ENCODE measurements at regions not wholly inside any gene's neighbourhood (a gene's known extent, or its start where the extent isn't known, plus 50 kb on each side); places are given as distances from the start of the nearest gene placed in this dataset.

DNA sequence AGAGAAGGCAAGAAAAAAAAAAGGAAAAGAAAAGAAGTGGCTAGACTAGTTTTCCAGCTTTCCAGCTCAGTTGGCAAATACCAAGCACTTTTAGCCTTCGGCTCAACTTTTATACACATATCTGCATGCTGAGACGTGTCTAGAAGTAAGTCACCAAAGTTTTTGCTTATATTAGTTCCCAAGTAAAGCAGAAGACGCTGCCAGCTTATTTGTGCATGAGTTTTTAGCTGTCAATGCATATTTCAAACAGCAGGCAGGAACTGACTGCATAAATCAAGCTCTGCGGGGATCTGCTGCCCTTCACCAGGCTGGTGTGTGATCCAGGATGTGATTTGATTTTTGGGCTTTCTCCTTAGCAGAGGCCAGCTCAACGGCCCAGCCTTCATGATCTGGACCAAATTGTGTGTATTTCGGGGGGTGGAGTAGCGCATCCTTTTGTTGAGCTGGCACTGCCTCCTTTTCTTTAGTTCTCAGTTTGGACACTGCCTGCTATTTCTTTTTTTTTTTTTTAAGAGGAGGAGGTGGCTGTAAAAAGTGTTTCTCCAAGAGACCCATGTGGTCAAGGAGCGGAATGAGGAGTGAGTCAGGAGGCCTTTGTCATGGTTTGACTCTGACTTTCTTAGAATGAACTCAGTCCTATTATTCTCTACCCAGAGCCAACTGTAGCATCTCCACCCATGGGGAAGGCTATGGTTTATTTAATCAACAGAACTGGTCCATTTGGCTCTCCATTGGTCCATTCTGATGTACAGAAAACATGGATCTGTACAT, 162.6 kb upstream of the XYLT1 start:
- no peak overlapping the region for H3K4me2 ChIP-seq (ENCODE audit: low read depth, low read length)
- BruUV-seq (replicated peaks): no TSS peak
- H3K27ac ChIP-seq (ENCODE audit: extremely low read length, insufficient read depth, low read length): no peak overlapping the region
- no peaks in the 10 kb centered on the region for H3K79me2 ChIP-seq (ENCODE audit: insufficient read depth, low read length)
- ATAC-seq (no peak), DNase-seq (ENCODE audit: low spot score) (no peak), FAIRE-seq (no peak)
- in situ Hi-C loops (cut with HindIII; ENCODE audit: extremely low pct_ligation_motif_present, low pct_unique_long_range_greater_than_20kb): no loop called here
- H4K20me1 ChIP-seq (ENCODE audit: insufficient read depth, low read length): no peaks in the 10 kb centered on the region
- no peak overlapping the region for H3K4me3 ChIP-seq (replicated peaks in 1 of 3; ENCODE audit: insufficient read depth in 1 of 3, low read depth in 2 of 3, low read length in 3 of 3)
- H3K4me1 ChIP-seq (ENCODE audit: insufficient read depth, low read length): no peaks in the 10 kb centered on the region
- H3K36me3 ChIP-seq (replicated peaks in 1 of 2; ENCODE audit: control insufficient read depth in 1 of 2, insufficient read depth in 2 of 2, low read length in 2 of 2): no peaks in the 10 kb centered on the region
- no peak overlapping the region for H2AFZ ChIP-seq (ENCODE audit: low read length)
- H3K27me3 ChIP-seq (ENCODE audit: control insufficient read depth in 1 of 2, insufficient read depth in 2 of 2, low read length in 2 of 2): peaks cover 0 to 10% of the 10 kb centered on the region in 2 experiments; a peak in 2 of 5 replicates
- POLR2A ChIA-PET: no interaction called here
- H3K9me3 ChIP-seq (ENCODE audit: low read length): peaks cover 8% of the 10 kb centered on the region
- intact Hi-C loops (cut with micrococcal nuclease; ENCODE audit: unreplicated experiment): no loop called here
- 24% methylated on average over 8 of the region's 8 CpGs for WGBS (ENCODE audit: low lambda C conversion rate)
- no peak overlapping the region for H3K9ac ChIP-seq (ENCODE audit: insufficient read depth, low read depth, low read length)
- CTCF ChIA-PET (ENCODE audit: low intra/inter-chr PET ratio, low total read pairs): no interaction called here
- TF ChIP-seq, protein P1, sequence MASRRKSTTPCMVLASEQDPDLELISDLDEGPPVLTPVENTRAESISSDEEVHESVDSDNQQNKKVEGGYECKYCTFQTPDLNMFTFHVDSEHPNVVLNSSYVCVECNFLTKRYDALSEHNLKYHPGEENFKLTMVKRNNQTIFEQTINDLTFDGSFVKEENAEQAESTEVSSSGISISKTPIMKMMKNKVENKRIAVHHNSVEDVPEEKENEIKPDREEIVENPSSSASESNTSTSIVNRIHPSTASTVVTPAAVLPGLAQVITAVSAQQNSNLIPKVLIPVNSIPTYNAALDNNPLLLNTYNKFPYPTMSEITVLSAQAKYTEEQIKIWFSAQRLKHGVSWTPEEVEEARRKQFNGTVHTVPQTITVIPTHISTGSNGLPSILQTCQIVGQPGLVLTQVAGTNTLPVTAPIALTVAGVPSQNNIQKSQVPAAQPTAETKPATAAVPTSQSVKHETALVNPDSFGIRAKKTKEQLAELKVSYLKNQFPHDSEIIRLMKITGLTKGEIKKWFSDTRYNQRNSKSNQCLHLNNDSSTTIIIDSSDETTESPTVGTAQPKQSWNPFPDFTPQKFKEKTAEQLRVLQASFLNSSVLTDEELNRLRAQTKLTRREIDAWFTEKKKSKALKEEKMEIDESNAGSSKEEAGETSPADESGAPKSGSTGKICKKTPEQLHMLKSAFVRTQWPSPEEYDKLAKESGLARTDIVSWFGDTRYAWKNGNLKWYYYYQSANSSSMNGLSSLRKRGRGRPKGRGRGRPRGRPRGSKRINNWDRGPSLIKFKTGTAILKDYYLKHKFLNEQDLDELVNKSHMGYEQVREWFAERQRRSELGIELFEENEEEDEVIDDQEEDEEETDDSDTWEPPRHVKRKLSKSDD (CRISPR knock-in tag; IDR thresholded peaks at IDR 0.05; ENCODE audit: low read depth): no peak
- no peak for TF ChIP-seq YEATS2 (CRISPR knock-in tag; IDR thresholded peaks at IDR 0.05; ENCODE audit: borderline replicate concordance)

DNA sequence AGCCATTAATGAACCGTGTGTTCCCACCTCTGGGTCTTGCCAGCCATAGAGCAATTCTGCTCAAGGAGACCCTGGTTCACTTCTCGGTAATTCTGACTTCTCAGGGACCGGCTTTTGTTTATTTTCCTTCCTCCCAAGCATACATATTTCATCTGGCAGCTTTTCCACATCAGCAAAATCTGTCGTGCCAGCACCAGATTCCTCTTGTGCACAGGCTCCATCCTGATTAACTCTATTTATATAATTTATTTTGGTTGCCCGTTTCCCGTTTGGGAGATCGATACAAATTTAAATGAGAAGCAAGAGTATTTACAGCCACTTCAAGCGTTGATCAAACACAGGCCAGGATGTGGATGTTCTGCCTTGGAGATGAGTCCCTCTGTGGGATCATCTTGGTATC, 161.9 kb upstream of the XYLT1 start:
- H3K4me3 ChIP-seq (replicated peaks in 1 of 3; ENCODE audit: insufficient read depth in 1 of 3, low read depth in 2 of 3, low read length in 3 of 3): no peak overlapping the region
- peaks cover 14% of the 10 kb centered on the region for H3K9me3 ChIP-seq (ENCODE audit: low read length)
- 2% methylated on average over 8 of the region's 8 CpGs for WGBS (ENCODE audit: low lambda C conversion rate)
- no peak for ATAC-seq
- no peak for DNase-seq (ENCODE audit: low spot score)
- H4K20me1 ChIP-seq (ENCODE audit: insufficient read depth, low read length): no peaks in the 10 kb centered on the region
- H3K4me2 ChIP-seq (ENCODE audit: low read depth, low read length): no peak overlapping the region
- in situ Hi-C loops (cut with HindIII; ENCODE audit: extremely low pct_ligation_motif_present, low pct_unique_long_range_greater_than_20kb): no loop called here
- FAIRE-seq: no peak
- BruUV-seq (replicated peaks): no TSS peak
- no peak overlapping the region for H3K9ac ChIP-seq (ENCODE audit: insufficient read depth, low read depth, low read length)
- no peaks in the 10 kb centered on the region for H3K79me2 ChIP-seq (ENCODE audit: insufficient read depth, low read length)
- peaks cover 0 to 10% of the 10 kb centered on the region in 2 experiments; a peak in 2 of 5 replicates for H3K27me3 ChIP-seq (ENCODE audit: control insufficient read depth in 1 of 2, insufficient read depth in 2 of 2, low read length in 2 of 2)
- H2AFZ ChIP-seq (ENCODE audit: low read length): no peak overlapping the region
- no peaks in the 10 kb centered on the region for H3K36me3 ChIP-seq (replicated peaks in 1 of 2; ENCODE audit: control insufficient read depth in 1 of 2, insufficient read depth in 2 of 2, low read length in 2 of 2)
- H3K4me1 ChIP-seq (ENCODE audit: insufficient read depth, low read length): no peaks in the 10 kb centered on the region
- H3K27ac ChIP-seq (ENCODE audit: extremely low read length, insufficient read depth, low read length): no peak overlapping the region
- CTCF ChIA-PET (ENCODE audit: low intra/inter-chr PET ratio, low total read pairs): no interaction called here
- POLR2A ChIA-PET: no interaction called here
- intact Hi-C loops (cut with micrococcal nuclease; ENCODE audit: unreplicated experiment): no loop called here
- TF ChIP-seq NFRKB (IDR thresholded peaks at IDR 0.05) (no peak), ZNF30 (CRISPR knock-in tag; IDR thresholded peaks at IDR 0.05) (no peak)
- TF ChIP-seq, protein P2, sequence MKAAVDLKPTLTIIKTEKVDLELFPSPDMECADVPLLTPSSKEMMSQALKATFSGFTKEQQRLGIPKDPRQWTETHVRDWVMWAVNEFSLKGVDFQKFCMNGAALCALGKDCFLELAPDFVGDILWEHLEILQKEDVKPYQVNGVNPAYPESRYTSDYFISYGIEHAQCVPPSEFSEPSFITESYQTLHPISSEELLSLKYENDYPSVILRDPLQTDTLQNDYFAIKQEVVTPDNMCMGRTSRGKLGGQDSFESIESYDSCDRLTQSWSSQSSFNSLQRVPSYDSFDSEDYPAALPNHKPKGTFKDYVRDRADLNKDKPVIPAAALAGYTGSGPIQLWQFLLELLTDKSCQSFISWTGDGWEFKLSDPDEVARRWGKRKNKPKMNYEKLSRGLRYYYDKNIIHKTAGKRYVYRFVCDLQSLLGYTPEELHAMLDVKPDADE (CRISPR knock-in tag; IDR thresholded peaks at IDR 0.05): no peak
- TF ChIP-seq, protein P3, sequence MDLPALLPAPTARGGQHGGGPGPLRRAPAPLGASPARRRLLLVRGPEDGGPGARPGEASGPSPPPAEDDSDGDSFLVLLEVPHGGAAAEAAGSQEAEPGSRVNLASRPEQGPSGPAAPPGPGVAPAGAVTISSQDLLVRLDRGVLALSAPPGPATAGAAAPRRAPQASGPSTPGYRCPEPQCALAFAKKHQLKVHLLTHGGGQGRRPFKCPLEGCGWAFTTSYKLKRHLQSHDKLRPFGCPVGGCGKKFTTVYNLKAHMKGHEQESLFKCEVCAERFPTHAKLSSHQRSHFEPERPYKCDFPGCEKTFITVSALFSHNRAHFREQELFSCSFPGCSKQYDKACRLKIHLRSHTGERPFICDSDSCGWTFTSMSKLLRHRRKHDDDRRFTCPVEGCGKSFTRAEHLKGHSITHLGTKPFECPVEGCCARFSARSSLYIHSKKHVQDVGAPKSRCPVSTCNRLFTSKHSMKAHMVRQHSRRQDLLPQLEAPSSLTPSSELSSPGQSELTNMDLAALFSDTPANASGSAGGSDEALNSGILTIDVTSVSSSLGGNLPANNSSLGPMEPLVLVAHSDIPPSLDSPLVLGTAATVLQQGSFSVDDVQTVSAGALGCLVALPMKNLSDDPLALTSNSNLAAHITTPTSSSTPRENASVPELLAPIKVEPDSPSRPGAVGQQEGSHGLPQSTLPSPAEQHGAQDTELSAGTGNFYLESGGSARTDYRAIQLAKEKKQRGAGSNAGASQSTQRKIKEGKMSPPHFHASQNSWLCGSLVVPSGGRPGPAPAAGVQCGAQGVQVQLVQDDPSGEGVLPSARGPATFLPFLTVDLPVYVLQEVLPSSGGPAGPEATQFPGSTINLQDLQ (CRISPR knock-in tag; IDR thresholded peaks at IDR 0.05): no peak
- TF ChIP-seq, protein P4, sequence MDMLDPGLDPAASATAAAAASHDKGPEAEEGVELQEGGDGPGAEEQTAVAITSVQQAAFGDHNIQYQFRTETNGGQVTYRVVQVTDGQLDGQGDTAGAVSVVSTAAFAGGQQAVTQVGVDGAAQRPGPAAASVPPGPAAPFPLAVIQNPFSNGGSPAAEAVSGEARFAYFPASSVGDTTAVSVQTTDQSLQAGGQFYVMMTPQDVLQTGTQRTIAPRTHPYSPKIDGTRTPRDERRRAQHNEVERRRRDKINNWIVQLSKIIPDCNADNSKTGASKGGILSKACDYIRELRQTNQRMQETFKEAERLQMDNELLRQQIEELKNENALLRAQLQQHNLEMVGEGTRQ (IDR thresholded peaks at IDR 0.05; ENCODE audit: low read depth, low read length): no peak
- TF ChIP-seq, protein P4 (CRISPR knock-in tag; IDR thresholded peaks at IDR 0.05; ENCODE audit: borderline replicate concordance): no peak

Measured in HepG2 (cell line).